GM18507 (cell line): ENCODE measurements at regions not wholly inside any gene's neighbourhood (a gene's known extent, or its start where the extent isn't known, plus 50 kb on each side); places are given as distances from the start of the nearest gene placed in this dataset.
"Not testable (repeated sequence)": the region's sequence is repeated elsewhere in the genome, so short reads cannot be mapped to it uniquely, and the experiment has no call there.

Experiments
- DNase-seq: peaks from one replicate; pipeline ENCODE4 v3.0.0; 2011; ENCODE audit warnings: low read depth; ENCODE audit not compliant: insufficient read length; ENCODE audit errors: extremely low spot score
- FAIRE-seq: peaks from 2 replicates; lab custom pipeline; 2011; peaks lifted over from hg19 to GRCh38; lab: Jason Lieb, UNC

- peak; percentile 50 for FAIRE-seq
- DNase-seq = not testable (repeated sequence)
These were observed 215.4 kb downstream of the ATP6V0E2 start for GRCh38 chr7:150089139-150089538.

DNA sequence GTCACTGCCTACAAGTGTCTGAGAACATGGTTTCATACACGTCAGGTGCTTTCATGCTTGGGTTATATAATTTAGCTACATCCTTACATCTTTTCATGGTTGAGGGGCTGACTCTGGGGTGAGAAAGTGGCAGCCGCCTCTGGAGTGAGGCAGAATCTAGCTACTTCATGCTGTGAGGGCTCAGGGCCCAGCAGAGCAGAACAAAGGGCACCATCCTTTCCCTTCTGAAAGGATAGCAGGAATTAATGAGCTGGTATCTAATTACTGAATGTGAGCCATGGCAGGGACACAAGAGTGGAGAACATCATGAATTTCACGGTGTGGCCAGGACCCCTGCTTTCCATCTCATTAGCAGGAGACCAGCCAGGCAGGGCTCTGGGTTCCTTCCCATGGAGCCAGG is 217.0 kb downstream of the ATP6V0E2 start:
- DNase-seq, FAIRE-seq: not testable (repeated sequence)

GRCh38 chr7:150093897-150094296 is 220.1 kb downstream of the ATP6V0E2 start:
- not testable (repeated sequence) for DNase-seq, FAIRE-seq

GRCh38 chr7:150096213-150096994 is 222.6 kb downstream of the ATP6V0E2 start:
- not testable (repeated sequence) for FAIRE-seq

DNA sequence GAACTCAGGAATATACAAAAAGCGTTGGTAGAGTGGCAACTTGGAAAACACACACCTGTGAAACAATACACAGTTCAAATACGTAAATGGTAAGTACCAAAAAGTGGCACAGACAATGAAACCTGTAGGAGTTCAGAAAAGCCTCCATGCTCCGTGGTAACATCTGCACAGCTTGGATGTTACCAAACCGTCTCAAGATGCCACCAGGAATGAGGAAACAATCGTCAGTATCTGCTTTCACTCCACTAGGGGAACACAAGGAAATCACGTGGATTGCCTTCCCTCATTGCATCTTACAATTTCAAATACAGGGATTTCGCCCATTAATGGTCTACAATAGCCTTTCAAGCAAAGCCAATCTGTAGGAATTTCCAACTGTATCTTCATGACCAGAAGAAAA is 224.6 kb upstream of the LRRC61 start:
- not testable (repeated sequence) for DNase-seq, FAIRE-seq

More at GRCh38 chr7:150096213-150096994, 222.6 kb downstream of the ATP6V0E2 start:
- DNase-seq = not testable (repeated sequence)

DNA sequence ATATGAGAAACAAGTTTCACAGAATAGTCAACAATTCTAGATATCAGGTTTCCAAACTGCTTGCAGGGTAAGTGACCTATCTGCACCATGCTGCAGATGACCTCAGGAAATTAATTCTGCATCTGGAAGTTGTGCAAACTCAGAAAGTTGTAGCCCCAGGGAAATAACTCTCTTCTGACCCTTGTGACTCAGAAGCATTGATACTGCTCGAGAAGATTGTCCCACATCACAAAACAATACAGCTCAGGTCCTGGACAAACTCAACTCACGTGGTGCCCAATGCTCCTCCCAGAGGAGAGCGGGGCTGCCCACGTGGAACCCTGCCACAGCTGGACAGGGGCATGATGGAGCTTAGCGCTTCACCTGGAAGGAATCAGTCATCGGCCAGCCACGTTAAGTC is 221.9 kb upstream of the LRRC61 start:
- not testable (repeated sequence) for FAIRE-seq

GRCh38 chr7:150107283-150107682 is 215.9 kb upstream of the LRRC61 start:
- FAIRE-seq, DNase-seq: not testable (repeated sequence)

More for the DNA sequence above, 221.9 kb upstream of the LRRC61 start:
- not testable (repeated sequence) for DNase-seq

- not testable (repeated sequence) for DNase-seq, FAIRE-seq
These were observed 212.8 kb upstream of the LRRC61 start for GRCh38 chr7:150110375-150110820.

DNA sequence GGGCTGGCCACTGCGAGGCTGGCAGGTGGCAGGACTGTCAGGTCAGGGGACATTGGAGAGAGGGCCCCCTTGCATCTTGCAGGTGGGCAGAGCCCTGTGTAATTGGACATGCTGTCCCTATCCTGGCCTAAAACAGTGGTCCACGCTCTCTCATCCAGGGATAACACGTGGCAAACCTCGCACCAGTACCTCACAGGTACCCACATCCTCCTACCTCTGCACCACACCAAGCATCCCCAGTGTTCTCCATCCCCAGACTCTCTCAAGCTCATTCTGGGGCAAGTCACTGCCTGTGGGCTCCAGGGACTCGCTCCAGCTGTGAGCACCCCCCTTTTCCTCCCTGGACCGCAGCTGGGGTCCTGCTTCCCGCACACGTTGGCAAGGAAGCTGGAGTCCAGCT is 212.3 kb upstream of the LRRC61 start:
- FAIRE-seq, DNase-seq: not testable (repeated sequence)

GRCh38 chr7:150111373-150112139 is 211.6 kb upstream of the LRRC61 start:
- DNase-seq, FAIRE-seq: not testable (repeated sequence)

DNA sequence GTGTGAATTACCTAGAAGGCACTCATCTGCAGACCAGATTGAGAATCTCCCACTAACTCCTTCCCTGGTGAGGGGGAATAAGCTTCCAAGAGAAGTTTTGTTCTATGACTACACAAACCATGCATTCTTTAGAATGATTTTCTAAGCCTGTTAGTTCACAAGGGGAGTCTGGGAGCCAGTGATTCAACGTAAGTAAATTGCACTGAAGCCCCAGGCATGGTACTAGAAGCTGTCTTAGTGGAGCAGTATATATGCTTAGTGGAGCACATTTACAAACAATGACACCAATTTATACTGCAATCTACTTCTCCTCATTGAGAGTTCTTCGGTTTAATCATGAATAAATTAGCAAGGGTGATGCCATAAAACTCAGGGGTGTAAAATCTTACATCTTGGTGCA is 209.9 kb upstream of the LRRC61 start:
- DNase-seq, FAIRE-seq: not testable (repeated sequence)

DNA sequence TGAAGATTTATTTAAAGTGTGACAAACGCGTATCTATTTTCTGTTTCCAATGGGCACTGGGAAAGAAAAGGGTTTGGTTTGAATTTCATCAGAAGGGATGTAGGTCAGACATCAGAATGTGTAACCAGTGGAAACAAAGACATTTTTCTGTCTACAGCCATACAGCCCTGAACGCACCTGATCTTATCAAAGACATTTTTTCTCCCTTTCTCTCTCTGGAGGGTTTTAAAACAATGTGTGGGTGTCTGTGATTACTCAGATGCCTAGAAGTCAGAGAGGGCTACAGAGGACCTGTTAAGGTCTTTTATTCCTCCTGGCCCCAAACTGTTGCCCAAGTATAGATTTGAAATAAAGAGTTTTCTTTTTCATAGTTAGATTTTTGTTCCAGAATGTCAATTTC is 208.6 kb upstream of the LRRC61 start:
- not testable (repeated sequence) for FAIRE-seq, DNase-seq

DNA sequence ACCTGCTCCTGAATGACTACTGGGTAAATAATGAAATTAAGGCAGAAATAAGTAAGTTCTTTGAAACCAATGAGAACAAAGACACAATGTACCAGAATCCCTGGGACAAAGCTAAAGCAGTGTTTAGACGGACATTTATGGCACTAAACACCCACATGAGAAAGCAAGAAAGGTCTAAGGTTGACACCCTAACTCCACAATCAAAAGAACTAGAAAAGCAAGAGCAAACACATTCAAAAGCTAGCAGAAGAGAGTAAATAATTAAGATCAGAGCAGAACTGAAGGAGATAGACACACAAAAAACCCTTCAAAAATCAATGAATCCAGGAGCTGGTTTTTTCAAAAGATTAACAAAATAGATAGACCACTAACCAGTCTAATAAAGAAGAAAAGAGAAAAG is 203.2 kb upstream of the LRRC61 start:
- FAIRE-seq, DNase-seq: not testable (repeated sequence)

DNA sequence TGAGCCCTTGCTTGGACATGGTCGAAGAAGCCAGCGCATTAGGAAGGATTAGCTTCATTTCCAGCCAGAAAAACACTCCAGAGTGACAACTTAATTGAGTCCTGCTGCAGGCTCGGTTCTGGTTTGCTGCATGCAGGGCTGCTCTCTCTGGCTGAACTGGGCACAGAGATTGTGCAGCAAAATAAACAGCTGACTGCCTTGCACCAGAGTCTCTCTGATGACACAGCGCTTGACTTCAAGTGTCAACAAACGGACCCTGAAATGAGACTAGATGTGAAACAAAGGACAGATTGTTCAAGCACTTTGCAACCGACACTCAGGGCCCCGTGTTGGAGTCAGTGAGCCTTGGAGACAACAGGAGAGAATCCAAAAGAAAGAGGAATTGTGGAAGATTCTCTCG is 197.3 kb upstream of the LRRC61 start:
- not testable (repeated sequence) for FAIRE-seq, DNase-seq

GRCh38 chr7:150134451-150134850 is 188.7 kb upstream of the LRRC61 start:
- FAIRE-seq = not testable (repeated sequence)

DNA sequence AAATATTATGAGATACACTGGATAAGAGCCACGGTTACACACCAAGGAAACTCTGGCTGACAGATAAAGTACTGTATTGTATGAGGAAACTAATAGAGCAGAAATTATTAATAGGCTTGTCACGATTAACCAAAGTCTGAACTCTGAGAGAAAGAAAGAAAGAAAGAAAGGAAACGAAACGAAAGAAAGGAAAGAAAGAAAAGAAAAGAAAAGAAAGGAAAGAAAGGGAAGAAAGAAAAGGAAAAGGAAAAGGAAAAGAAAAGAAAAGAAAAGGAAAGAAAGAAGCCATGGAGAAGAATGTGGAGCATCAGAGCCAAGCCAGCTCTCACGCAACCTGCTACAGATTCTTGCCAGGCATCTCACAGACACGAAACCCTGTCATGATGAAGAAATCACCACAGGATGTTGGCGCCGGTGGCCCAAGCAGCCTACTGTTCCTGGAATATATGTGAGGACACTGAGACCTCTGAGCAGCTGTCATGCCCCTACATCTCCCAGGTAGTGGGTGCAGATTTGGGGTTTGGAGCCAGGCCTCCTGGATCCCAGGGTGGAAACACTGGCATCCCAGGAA is 187.4 kb upstream of the LRRC61 start:
- not testable (repeated sequence) for FAIRE-seq, DNase-seq

More at GRCh38 chr7:150134451-150134850, 188.7 kb upstream of the LRRC61 start:
- DNase-seq = not testable (repeated sequence)

DNA sequence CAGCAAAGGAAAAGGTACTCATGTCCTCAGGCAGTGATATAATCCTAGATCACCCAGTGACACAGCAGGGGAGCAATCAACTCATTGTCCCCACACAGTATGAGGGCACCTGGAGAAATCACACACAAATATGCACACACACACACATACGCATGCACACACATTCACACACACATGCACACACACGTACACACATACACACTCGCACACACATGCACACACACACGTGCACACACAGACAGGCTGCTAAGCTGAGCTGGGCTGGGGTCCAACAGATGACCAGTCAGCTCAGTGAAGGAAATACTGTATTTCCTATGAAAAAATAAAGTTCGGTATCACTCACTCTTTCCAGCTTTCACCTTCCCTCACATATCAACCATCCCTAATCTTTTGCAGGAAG is 183.3 kb upstream of the LRRC61 start:
- not testable (repeated sequence) for DNase-seq, FAIRE-seq

GRCh38 chr7:150141525-150142345 is 181.4 kb upstream of the LRRC61 start:
- not testable (repeated sequence) for FAIRE-seq, DNase-seq

GRCh38 chr7:150146124-150146523 is 177.0 kb upstream of the LRRC61 start:
- DNase-seq, FAIRE-seq: not testable (repeated sequence)
